Hepatocyte (in vitro differentiated cells): ENCODE measurements at regions not wholly inside any gene's neighbourhood (a gene's known extent, or its start where the extent isn't known, plus 50 kb on each side); places are given as distances from the start of the nearest gene placed in this dataset.

Source experiments
- CTCF ChIP-seq: fragments of 200-600 bp; sonication (generic); IDR thresholded peaks from 2 replicates; pipeline ENCODE4 v1.5.1; 2016; ENCODE audit warnings: antibody characterized with exemption, mild to moderate bottlenecking; ENCODE audit not compliant: poor library complexity
- EZH2 ChIP-seq: fragments of 200-600 bp; sonication (generic); IDR thresholded peaks from 2 replicates; pipeline ENCODE4 v1.6.1; 2016; ENCODE audit warnings: antibody characterized with exemption, mild to moderate bottlenecking, borderline replicate concordance
- EZH2phosphoT487 ChIP-seq: fragments of 200-600 bp; sonication (generic); IDR thresholded peaks from one replicate; pipeline ENCODE4 v1.6.1; 2018; ENCODE audit warnings: antibody characterized with exemption, mild to moderate bottlenecking, low read depth, moderate library complexity; ENCODE audit not compliant: unreplicated experiment, severe bottlenecking

GRCh38 chr7:13036256-13036780 is 348.9 kb downstream of the ARL4A start:
- TF ChIP-seq CTCF (no peak), EZH2 (no peak), EZH2phosphoT487 (no peak)
